ENCODE measurements at regions not wholly inside any gene's neighbourhood (a gene's known extent, or its start where the extent isn't known, plus 50 kb on each side); places are given as distances from the start of the nearest gene placed in this dataset.

- H3K36me3 ChIP-seq (ENCODE audit: control insufficient read depth in 2 of 2, insufficient read depth in 1 of 2, low read length in 2 of 2): no peaks in the 10 kb centered on the region
- ChIA-PET POLR2A (no interaction called here), CTCF (interaction anchor here (1.5 kb wide), 1 partner anchor 118 kb away, joined by 3 read pairs; no protein-coding TSS in a partner anchor)
- H3K9me3 ChIP-seq (ENCODE audit: control insufficient read depth, insufficient read depth, low read depth, low read length): no peaks in the 10 kb centered on the region
- H3K4me3 ChIP-seq (ENCODE audit: low read depth, low read length): no peak overlapping the region
- TF ChIP-seq ZNF335 (tag by site-specific recombination; conservative IDR thresholded peaks at IDR 0.05) (no peak), ZIC2 (tag by site-specific recombination; IDR thresholded peaks at IDR 0.05) (0 out of 2 replicates have a peak, but pooled peaks have one; percentile 11)
- H3K4me1 ChIP-seq (ENCODE audit: control insufficient read depth, insufficient read depth, low read length): no peaks in the 10 kb centered on the region
- no peak overlapping the region for H3K27ac ChIP-seq (ENCODE audit: extremely low read depth, low read depth, low read length)
These were observed 173.1 kb upstream of the CHRNA7 start for GRCh38 chr15:31857194-31857593.

GRCh38 chr15:31858026-31858425 is 172.3 kb upstream of the CHRNA7 start:
- Histone ChIP-seq H3K4me3 (ENCODE audit: low read depth, low read length) (no peak overlapping the region), H3K4me1 (ENCODE audit: control insufficient read depth, insufficient read depth, low read length) (no peaks in the 10 kb centered on the region), H3K36me3 (ENCODE audit: control insufficient read depth in 2 of 2, insufficient read depth in 1 of 2, low read length in 2 of 2) (no peaks in the 10 kb centered on the region), H3K27ac (ENCODE audit: extremely low read depth, low read depth, low read length) (no peak overlapping the region), H3K9me3 (ENCODE audit: control insufficient read depth, insufficient read depth, low read depth, low read length) (no peaks in the 10 kb centered on the region)
- ChIA-PET CTCF (no interaction called here), POLR2A (no interaction called here)
- TF ChIP-seq ZNF768 (tag by site-specific recombination; IDR thresholded peaks at IDR 0.05) (no peak), ZSCAN16 (tag by site-specific recombination; IDR thresholded peaks at IDR 0.05) (no peak), ZNF404 (tag by site-specific recombination; IDR thresholded peaks at IDR 0.05) (no peak), ZNF571 (tag by site-specific recombination; IDR thresholded peaks at IDR 0.05) (no peak)

DNA sequence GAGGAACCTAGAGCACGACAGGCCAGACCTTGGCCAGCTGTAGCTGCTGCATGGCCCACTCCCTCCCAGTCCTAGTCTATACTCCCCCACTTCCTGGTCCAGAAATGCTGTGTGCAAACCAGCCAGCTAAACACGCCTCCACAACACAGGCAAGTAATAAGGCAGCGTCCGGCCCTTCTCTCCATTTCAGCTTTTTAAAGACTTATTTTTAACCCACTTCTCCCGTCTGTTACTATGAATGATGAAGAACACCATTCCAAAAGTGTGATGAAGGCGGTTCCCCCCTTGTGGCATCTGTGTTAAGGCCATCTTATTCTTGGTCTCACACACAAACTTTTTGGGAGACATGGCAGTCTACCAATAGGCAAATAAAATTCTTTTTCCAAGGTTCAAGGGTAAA is 164.1 kb upstream of the CHRNA7 start:
- TF ChIP-seq ZNF10 (tag by site-specific recombination; IDR thresholded peaks at IDR 0.05) (no peak), ZNF660 (tag by site-specific recombination; IDR thresholded peaks at IDR 0.05) (no peak), ZNF777 (tag by site-specific recombination; IDR thresholded peaks at IDR 0.05; ENCODE audit: borderline replicate concordance) (no peak), ZNF501 (tag by site-specific recombination; IDR thresholded peaks at IDR 0.05) (no peak), SCRT1 (tag by site-specific recombination; IDR thresholded peaks at IDR 0.05; ENCODE audit: borderline replicate concordance) (no peak), ZFP41 (tag by site-specific recombination; IDR thresholded peaks at IDR 0.05; ENCODE audit: borderline replicate concordance) (no peak), FEZF1 (tag by site-specific recombination; IDR thresholded peaks at IDR 0.05) (no peak), ZNF48 (tag by site-specific recombination; IDR thresholded peaks at IDR 0.05) (no peak), ZNF23 (tag by site-specific recombination; IDR thresholded peaks at IDR 0.05; ENCODE audit: borderline replicate concordance) (no peak), GLI2 (tag by site-specific recombination; IDR thresholded peaks at IDR 0.05; ENCODE audit: borderline replicate concordance, low read depth) (no peak), ZNF174 (tag by site-specific recombination; IDR thresholded peaks at IDR 0.05) (no peak)
- TF ChIP-seq, protein P1, sequence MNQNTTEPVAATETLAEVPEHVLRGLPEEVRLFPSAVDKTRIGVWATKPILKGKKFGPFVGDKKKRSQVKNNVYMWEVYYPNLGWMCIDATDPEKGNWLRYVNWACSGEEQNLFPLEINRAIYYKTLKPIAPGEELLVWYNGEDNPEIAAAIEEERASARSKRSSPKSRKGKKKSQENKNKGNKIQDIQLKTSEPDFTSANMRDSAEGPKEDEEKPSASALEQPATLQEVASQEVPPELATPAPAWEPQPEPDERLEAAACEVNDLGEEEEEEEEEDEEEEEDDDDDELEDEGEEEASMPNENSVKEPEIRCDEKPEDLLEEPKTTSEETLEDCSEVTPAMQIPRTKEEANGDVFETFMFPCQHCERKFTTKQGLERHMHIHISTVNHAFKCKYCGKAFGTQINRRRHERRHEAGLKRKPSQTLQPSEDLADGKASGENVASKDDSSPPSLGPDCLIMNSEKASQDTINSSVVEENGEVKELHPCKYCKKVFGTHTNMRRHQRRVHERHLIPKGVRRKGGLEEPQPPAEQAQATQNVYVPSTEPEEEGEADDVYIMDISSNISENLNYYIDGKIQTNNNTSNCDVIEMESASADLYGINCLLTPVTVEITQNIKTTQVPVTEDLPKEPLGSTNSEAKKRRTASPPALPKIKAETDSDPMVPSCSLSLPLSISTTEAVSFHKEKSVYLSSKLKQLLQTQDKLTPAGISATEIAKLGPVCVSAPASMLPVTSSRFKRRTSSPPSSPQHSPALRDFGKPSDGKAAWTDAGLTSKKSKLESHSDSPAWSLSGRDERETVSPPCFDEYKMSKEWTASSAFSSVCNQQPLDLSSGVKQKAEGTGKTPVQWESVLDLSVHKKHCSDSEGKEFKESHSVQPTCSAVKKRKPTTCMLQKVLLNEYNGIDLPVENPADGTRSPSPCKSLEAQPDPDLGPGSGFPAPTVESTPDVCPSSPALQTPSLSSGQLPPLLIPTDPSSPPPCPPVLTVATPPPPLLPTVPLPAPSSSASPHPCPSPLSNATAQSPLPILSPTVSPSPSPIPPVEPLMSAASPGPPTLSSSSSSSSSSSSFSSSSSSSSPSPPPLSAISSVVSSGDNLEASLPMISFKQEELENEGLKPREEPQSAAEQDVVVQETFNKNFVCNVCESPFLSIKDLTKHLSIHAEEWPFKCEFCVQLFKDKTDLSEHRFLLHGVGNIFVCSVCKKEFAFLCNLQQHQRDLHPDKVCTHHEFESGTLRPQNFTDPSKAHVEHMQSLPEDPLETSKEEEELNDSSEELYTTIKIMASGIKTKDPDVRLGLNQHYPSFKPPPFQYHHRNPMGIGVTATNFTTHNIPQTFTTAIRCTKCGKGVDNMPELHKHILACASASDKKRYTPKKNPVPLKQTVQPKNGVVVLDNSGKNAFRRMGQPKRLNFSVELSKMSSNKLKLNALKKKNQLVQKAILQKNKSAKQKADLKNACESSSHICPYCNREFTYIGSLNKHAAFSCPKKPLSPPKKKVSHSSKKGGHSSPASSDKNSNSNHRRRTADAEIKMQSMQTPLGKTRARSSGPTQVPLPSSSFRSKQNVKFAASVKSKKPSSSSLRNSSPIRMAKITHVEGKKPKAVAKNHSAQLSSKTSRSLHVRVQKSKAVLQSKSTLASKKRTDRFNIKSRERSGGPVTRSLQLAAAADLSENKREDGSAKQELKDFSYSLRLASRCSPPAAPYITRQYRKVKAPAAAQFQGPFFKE (tag by site-specific recombination; IDR thresholded peaks at IDR 0.05; ENCODE audit: borderline replicate concordance): no peak
- TF ChIP-seq, protein P2, sequence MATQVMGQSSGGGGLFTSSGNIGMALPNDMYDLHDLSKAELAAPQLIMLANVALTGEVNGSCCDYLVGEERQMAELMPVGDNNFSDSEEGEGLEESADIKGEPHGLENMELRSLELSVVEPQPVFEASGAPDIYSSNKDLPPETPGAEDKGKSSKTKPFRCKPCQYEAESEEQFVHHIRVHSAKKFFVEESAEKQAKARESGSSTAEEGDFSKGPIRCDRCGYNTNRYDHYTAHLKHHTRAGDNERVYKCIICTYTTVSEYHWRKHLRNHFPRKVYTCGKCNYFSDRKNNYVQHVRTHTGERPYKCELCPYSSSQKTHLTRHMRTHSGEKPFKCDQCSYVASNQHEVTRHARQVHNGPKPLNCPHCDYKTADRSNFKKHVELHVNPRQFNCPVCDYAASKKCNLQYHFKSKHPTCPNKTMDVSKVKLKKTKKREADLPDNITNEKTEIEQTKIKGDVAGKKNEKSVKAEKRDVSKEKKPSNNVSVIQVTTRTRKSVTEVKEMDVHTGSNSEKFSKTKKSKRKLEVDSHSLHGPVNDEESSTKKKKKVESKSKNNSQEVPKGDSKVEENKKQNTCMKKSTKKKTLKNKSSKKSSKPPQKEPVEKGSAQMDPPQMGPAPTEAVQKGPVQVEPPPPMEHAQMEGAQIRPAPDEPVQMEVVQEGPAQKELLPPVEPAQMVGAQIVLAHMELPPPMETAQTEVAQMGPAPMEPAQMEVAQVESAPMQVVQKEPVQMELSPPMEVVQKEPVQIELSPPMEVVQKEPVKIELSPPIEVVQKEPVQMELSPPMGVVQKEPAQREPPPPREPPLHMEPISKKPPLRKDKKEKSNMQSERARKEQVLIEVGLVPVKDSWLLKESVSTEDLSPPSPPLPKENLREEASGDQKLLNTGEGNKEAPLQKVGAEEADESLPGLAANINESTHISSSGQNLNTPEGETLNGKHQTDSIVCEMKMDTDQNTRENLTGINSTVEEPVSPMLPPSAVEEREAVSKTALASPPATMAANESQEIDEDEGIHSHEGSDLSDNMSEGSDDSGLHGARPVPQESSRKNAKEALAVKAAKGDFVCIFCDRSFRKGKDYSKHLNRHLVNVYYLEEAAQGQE (tag by site-specific recombination; IDR thresholded peaks at IDR 0.05): no peak
- no peaks in the 10 kb centered on the region for H3K4me1 ChIP-seq (ENCODE audit: control insufficient read depth, insufficient read depth, low read length)
- no peaks in the 10 kb centered on the region for H3K36me3 ChIP-seq (ENCODE audit: control insufficient read depth in 2 of 2, insufficient read depth in 1 of 2, low read length in 2 of 2)
- no peak overlapping the region for H3K4me3 ChIP-seq (ENCODE audit: low read depth, low read length)
- H3K9me3 ChIP-seq (ENCODE audit: control insufficient read depth, insufficient read depth, low read depth, low read length): no peaks in the 10 kb centered on the region
- ChIA-PET POLR2A (no interaction called here), CTCF (interaction anchor here (0.9 to 1.5 kb wide), 2 partner anchors 12 to 111 kb away, joined by 3 to 4 read pairs; no protein-coding TSS in a partner anchor)
- no peak overlapping the region for H3K27ac ChIP-seq (ENCODE audit: extremely low read depth, low read depth, low read length)

All from HEK293 (cell line).